ENCODE measurements at regions not wholly inside any gene's neighbourhood (a gene's known extent, or its start where the extent isn't known, plus 50 kb on each side); places are given as distances from the start of the nearest gene placed in this dataset.

GRCh38 chr21:28826021-28826420 is 166.7 kb downstream of the LTN1 start:
- TF ChIP-seq CTCF (IDR thresholded peaks at IDR 0.05), result no peak
- TF ChIP-seq EP300 (IDR thresholded peaks at IDR 0.05), result no peak
- TF ChIP-seq POLR2A (IDR thresholded peaks at IDR 0.05), result no peak
